CD14-positive monocyte (primary cell): ENCODE measurements at regions not wholly inside any gene's neighbourhood (a gene's known extent, or its start where the extent isn't known, plus 50 kb on each side); places are given as distances from the start of the nearest gene placed in this dataset.
"Not testable (repeated sequence)": the region's sequence is repeated elsewhere in the genome, so short reads cannot be mapped to it uniquely, and the experiment has no call there.

ENCODE experiments used
- DNase-seq, 3 donors: peaks; one replicate each; pipeline ENCODE4 v3.0.0-alpha.2; 2011 to 2022
- H2AFZ ChIP-seq: 2 replicates; pipeline ENCODE4 v1.6.0; 2012; ENCODE audit warnings: mild to moderate bottlenecking, low read depth, low read length, inconsistent platforms; ENCODE audit not compliant: insufficient read depth, poor library complexity, severe bottlenecking
- H3K27ac ChIP-seq, 2 donors: 1 replicate in 1 of 2; 2 replicates in 1 of 2; pipeline ENCODE4 v1.5.1; 2012 to 2013; ENCODE audit warnings: low read length in 2 of 2, control low read depth in 1 of 2, inconsistent platforms in 1 of 2, low read depth in 1 of 2, mild to moderate bottlenecking in 1 of 2
- H3K27me3 ChIP-seq, 2 donors: one replicate each; pipeline versions ENCODE4 v1.6.0 to v1.6.1; 2011 to 2013; ENCODE audit warnings: low read length in 2 of 2; ENCODE audit not compliant: control insufficient read depth in 2 of 2, insufficient read depth in 2 of 2
- H3K36me3 ChIP-seq, 2 donors: replicated peaks in 1 of 2; 1 replicate in 1 of 2; 2 replicates in 1 of 2; pipeline versions ENCODE4 v1.5.1 to v1.6.1; 2012 to 2013; ENCODE audit warnings: low read length in 2 of 2, control low read depth in 1 of 2, inconsistent platforms in 1 of 2, mild to moderate bottlenecking in 1 of 2; ENCODE audit not compliant: insufficient read depth in 2 of 2, control insufficient read depth in 1 of 2
- H3K4me1 ChIP-seq, 2 donors: 1 replicate in 1 of 2; 2 replicates in 1 of 2; pipeline versions ENCODE4 v1.5.1 to v1.6.1; 2012 to 2013; ENCODE audit warnings: low read length in 2 of 2, control low read depth in 1 of 2, inconsistent platforms in 1 of 2, mild to moderate bottlenecking in 1 of 2, moderate library complexity in 1 of 2; ENCODE audit not compliant: insufficient read depth in 2 of 2, control insufficient read depth in 1 of 2
- H3K4me2 ChIP-seq: replicated peaks from 2 replicates; pipeline ENCODE3; 2012; ENCODE audit warnings: low read length, moderate library complexity, mild to moderate bottlenecking; ENCODE audit not compliant: poor library complexity, severe bottlenecking; ENCODE audit errors: extremely low read depth
- H3K4me3 ChIP-seq, 3 experiments: fragments of 200-600 bp in 1 of 3; sonication (generic) in 1 of 3; replicated peaks in 1 of 3; 1 replicate in 2 of 3; 2 replicates in 1 of 3; pipeline ENCODE4 v1.5.1; 2011 to 2013; ENCODE audit warnings: low read length in 3 of 3, mild to moderate bottlenecking in 3 of 3, control low read depth in 2 of 3, low read depth in 2 of 3, inconsistent platforms in 1 of 3, moderate library complexity in 1 of 3
- H3K79me2 ChIP-seq: 2 replicates; pipeline ENCODE4 v1.6.0; 2012; ENCODE audit warnings: mild to moderate bottlenecking, control low read depth, inconsistent platforms, low read length, moderate library complexity; ENCODE audit not compliant: insufficient read depth
- H3K9ac ChIP-seq: 2 replicates; pipeline ENCODE4 v1.6.0; 2017; ENCODE audit warnings: low read length, mild to moderate bottlenecking; ENCODE audit not compliant: insufficient read depth, poor library complexity, severe bottlenecking
- H3K9me3 ChIP-seq, 2 donors: replicated peaks in 1 of 2; 1 replicate in 1 of 2; 2 replicates in 1 of 2; pipeline versions ENCODE4 v1.5.1 to v1.6.1; 2012 to 2013; ENCODE audit warnings: low read length in 2 of 2, control low read depth in 1 of 2; ENCODE audit not compliant: control insufficient read depth in 1 of 2, insufficient read depth in 1 of 2
- H4K20me1 ChIP-seq: 2 replicates; pipeline ENCODE4 v1.6.0; 2012; ENCODE audit warnings: mild to moderate bottlenecking, low read length, control low read depth, moderate library complexity; ENCODE audit not compliant: insufficient read depth
- H3K27ac Mint-ChIP-seq, 7 donors: one replicate each; pipeline ENCODE4 v1.8.0; 2020; ENCODE audit warnings: mild to moderate bottlenecking in 7 of 7, mixed read lengths in 7 of 7, moderate library complexity in 6 of 7, inconsistent platforms in 2 of 7
- H3K27me3 Mint-ChIP-seq, 3 donors: one replicate each; pipeline ENCODE4 v1.8.0; 2021 to 2022; ENCODE audit warnings: low read depth in 3 of 3, mild to moderate bottlenecking in 3 of 3, mixed read lengths in 3 of 3, moderate library complexity in 3 of 3, inconsistent platforms in 1 of 3
- H3K36me3 Mint-ChIP-seq, 2 donors: one replicate each; pipeline ENCODE4 v1.8.0; 2020; ENCODE audit warnings: mixed read lengths in 2 of 2, inconsistent platforms in 1 of 2, mild to moderate bottlenecking in 1 of 2
- H3K4me1 Mint-ChIP-seq: one replicate; pipeline ENCODE4 v1.8.0; 2020; ENCODE audit warnings: mild to moderate bottlenecking, mixed read lengths
- H3K4me3 Mint-ChIP-seq, 2 donors: one replicate each; pipeline ENCODE4 v1.8.0; 2020; ENCODE audit warnings: mild to moderate bottlenecking in 2 of 2, mixed read lengths in 2 of 2, moderate library complexity in 1 of 2
- H3K9me3 Mint-ChIP-seq, 7 donors: one replicate each; pipeline ENCODE4 v1.8.0; 2020 to 2022; ENCODE audit warnings: mixed read lengths in 7 of 7, mild to moderate bottlenecking in 6 of 7, moderate library complexity in 6 of 7, inconsistent platforms in 2 of 7
- WGBS: methylation state at CpG from one replicate; pipeline ENCODE4 v1.1.5; 2013; ENCODE audit warnings: missing lambda C conversion rate; ENCODE audit not compliant: insufficient coverage; 5-methylcytosine and 5-hydroxymethylcytosine counted together
- intact Hi-C, 2 donors: fragments of 100-400 bp; cut with micrococcal nuclease; formaldehyde crosslinking; loops; one replicate each; pipeline versions ENCODE4 v1.15.0 to v1.15.1; 2023
- TF ChIP-seq, protein P1 (sequence below): fragments of 200-600 bp; IDR thresholded peaks from one replicate; pipeline ENCODE4 v1.8.0; 2022; ENCODE audit warnings: antibody characterized with exemption, mild to moderate bottlenecking

DNA sequence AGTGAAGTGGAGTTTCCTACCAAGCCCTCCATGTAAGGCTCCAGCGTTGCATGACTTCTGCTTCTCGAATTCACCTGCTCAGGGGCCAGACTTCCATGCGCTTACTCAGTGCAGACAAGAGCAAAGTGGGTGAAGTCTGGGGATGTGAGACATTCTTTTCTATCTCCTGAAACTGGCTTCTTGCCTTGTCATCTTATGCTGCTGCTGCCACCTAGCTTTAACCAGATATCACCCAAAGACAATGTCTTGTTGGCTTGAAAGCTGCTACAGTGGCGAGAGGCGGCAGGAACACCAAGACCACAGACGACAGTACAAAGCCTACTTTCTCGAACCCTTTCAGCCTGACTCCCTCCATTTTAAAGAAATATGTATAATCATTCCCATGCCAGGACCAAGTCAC, 103.6 kb upstream of the ADGRG2 start:
- H3K4me3 ChIP-seq, result no peak overlapping the region
- no peaks in the 10 kb centered on the region for H3K36me3 ChIP-seq
- Mint-ChIP-seq H3K27ac (no peak overlapping the region), H3K36me3 (no peaks in the 10 kb centered on the region), H3K4me3 (no peak overlapping the region), H3K4me1 (no peaks in the 10 kb centered on the region), H3K9me3 (peaks cover 0 to 4% (median 0%) of the 10 kb centered on the region in 7 donors), H3K27me3 (peaks cover 2 to 6% (median 5%) of the 10 kb centered on the region in 3 donors)
- H3K9ac ChIP-seq, result no peak overlapping the region
- H3K4me1 ChIP-seq, result no peaks in the 10 kb centered on the region
- H2AFZ ChIP-seq, result no peak overlapping the region
- no peaks in the 10 kb centered on the region for H3K27me3 ChIP-seq
- 20% methylated on average over 1 of the region's 7 CpGs for WGBS
- intact Hi-C loops, result no loop called here
- no peak overlapping the region for H3K4me2 ChIP-seq
- H3K79me2 ChIP-seq, result no peaks in the 10 kb centered on the region
- TF ChIP-seq, protein P1, sequence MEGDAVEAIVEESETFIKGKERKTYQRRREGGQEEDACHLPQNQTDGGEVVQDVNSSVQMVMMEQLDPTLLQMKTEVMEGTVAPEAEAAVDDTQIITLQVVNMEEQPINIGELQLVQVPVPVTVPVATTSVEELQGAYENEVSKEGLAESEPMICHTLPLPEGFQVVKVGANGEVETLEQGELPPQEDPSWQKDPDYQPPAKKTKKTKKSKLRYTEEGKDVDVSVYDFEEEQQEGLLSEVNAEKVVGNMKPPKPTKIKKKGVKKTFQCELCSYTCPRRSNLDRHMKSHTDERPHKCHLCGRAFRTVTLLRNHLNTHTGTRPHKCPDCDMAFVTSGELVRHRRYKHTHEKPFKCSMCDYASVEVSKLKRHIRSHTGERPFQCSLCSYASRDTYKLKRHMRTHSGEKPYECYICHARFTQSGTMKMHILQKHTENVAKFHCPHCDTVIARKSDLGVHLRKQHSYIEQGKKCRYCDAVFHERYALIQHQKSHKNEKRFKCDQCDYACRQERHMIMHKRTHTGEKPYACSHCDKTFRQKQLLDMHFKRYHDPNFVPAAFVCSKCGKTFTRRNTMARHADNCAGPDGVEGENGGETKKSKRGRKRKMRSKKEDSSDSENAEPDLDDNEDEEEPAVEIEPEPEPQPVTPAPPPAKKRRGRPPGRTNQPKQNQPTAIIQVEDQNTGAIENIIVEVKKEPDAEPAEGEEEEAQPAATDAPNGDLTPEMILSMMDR, result no peak
- no peaks in the 10 kb centered on the region for H4K20me1 ChIP-seq
- no peak overlapping the region for H3K27ac ChIP-seq
- DNase-seq, result no peak
- H3K9me3 ChIP-seq, result no peaks in the 10 kb centered on the region

DNA sequence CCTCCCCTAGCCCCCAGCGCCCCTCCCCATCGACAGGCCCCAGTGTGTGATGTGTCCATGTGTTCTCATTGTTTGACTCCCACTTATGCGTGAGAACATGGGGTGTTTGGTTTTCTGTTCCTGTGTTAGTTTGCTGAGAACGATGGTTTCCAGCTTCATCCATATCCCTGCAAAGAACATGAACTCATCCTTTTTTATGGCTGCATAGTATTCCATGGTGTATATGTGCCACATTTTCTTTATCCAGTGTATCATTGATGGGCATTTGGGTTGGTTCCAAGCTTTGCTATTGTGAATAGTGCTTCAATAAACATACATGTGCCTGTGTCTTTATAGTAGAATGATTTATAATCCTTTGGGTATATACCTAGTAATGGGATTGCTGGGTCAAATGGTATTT, 107.6 kb upstream of the ADGRG2 start:
- intact Hi-C loops, H3K4me1 Mint-ChIP-seq, H3K27ac ChIP-seq, H3K27ac Mint-ChIP-seq, H2AFZ ChIP-seq, DNase-seq, H3K36me3 ChIP-seq, H3K27me3 Mint-ChIP-seq, H3K9me3 Mint-ChIP-seq, H3K9me3 ChIP-seq, H3K4me3 Mint-ChIP-seq, H3K4me3 ChIP-seq, H3K36me3 Mint-ChIP-seq, H3K4me2 ChIP-seq, H3K4me1 ChIP-seq, H3K27me3 ChIP-seq, H3K79me2 ChIP-seq, H3K9ac ChIP-seq, H4K20me1 ChIP-seq: not testable (repeated sequence)
- no CpG with 5 or more reads among the region's 4 CpGs for WGBS
